NCI-H1105 treated with DMSO at 0.1 percent for 48 hours (cell line): ENCODE measurements at regions not wholly inside any gene's neighbourhood (a gene's known extent, or its start where the extent isn't known, plus 50 kb on each side); places are given as distances from the start of the nearest gene placed in this dataset.
"Not testable (repeated sequence)": the region's sequence is repeated elsewhere in the genome, so short reads cannot be mapped to it uniquely, and the experiment has no call there.

Experiments
- DNase-seq: peaks from one replicate; lab custom pipeline; 2025; lab: John Stamatoyannopoulos, UW

DNA sequence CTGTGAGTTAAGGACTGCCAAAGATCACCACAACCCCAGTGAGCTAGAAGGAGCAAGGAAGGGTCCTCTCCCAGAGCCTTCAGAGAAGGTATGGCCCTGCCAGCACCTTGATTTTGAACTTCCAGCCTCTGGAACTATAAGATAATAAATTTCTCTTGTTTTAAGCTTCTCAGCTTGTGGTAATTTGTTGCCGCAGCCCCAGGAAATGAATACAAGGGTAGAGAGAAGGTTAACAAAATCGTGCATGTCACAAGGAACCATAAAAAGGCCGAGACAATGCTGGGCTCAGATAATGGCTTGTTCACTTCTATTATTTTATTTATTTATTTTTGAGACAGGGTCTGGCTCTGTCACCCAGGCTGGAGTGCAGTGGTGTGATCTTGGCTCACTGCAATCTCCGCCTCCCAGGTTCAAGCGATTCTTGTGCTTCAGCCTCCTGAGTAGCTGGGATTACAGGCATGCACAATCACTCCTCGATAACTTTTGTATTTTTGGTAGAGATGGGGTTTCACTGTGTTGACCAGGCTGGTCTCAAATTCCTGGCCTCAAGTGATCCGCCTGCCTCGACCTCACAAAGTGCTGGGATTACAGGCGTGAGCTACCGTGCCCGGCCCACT lies 71.5 kb downstream of the WSB1 start:
- not testable (repeated sequence) for DNase-seq

DNA sequence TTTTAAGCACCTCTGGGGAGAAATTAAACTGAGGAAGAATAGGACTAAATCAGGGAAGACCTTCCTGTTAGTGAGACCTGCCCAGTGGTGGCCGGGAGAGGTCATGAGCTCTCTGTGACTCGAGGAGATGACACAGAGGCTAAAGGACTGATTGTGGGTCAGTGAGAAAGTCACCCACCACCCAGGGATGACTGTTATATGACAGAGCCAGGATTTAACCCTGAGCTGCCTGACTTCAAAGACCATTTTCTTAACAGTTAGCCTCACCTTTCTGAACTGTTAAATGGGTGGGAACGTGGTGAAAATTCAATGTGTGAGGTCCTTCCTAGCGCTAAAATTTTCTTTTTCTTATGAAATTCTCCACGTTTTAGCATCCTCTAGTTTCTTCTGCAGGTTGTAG lies 72.5 kb downstream of the WSB1 start:
- no peak for DNase-seq

DNA sequence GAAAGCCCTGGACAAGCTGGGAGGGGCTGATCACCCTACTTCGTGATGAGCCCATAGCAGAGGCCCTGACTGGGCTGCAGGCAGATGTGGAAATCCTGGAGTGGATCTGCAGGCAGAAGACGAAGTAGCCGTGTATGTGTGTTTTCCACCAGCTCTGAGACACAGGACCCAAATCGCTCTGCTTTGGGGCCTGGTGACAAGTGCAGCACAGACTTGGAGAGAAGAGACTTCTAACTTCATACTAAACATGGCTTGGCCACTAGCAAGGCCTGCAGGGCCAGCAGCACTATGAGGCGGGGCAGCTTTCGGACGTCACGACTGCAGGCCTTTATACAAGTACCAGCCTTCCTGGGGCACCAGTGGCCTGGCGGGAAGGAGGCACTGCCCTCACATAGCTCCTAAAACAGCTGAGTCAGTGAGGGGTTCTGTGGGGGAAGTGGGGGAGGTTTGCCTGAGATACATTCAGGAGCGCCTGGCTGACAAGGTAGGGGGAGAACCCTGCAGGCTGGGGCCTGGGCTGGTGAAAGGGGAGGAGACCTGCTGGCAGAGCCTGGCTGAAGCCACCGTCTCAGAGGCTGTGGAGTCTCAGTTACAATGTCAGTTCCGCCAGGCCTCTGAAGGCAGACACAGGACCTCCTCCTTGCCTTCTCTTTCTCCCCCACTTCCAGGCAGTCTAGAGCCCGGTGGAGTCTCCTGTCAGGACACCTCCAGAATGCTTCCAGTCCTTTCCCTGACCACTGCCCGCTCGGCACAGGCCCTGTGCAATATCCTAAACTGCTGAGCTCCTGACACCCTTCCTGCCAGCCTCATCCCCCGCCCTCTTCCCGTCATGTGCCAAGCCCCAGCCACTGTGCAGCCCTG lies 73.4 kb downstream of the WSB1 start:
- DNase-seq: no peak

DNA sequence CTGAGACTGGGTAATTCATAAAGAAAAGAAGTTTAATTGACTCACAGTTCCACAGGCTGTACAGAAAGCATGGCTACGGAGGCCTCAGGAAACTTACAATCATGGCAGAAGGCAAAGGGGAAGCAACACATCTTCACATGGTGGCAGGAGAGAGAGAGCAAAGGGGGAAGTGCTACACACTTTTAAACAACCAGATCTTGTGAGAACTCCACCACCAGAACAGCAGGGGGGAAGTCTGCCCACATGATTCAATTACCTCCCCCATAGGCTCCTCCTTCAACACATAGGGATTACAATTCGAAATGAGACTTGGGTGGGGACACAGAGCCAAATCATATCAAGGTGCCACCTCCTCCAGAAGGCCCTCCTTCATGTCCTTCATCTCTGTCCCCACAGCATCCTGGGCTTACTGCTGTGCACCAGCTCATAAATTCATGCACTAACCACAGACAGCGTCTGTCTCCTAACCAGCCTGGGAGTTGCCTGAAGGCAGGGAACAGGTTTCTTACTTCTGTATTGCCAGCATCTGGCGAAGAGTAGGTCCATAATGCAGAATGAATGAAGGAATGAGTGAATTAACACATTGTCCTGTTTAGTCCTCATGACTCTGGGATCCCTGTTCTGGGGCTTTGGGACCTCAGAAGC lies 74.4 kb downstream of the WSB1 start:
- DNase-seq: no peak

DNA sequence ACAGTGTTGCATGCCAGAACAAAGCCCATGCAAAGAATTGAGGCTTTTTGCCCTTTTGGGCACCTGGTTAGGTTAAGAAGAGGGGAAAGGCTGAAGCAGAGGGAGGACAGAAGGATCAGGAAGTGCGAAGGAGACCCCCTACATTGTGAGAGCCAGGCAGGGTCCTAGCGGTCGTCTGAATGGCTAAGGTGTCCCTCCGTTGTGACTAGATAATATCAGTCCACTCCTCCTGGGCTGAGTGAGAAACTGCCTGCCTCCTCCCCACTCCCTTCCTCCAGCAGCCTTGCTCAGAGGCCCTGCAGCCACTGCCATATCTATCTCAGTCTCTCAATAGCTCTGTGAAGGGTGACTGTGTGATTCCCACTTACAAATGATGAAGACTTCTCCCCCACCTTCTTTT lies 75.1 kb downstream of the WSB1 start:
- no peak for DNase-seq

DNA sequence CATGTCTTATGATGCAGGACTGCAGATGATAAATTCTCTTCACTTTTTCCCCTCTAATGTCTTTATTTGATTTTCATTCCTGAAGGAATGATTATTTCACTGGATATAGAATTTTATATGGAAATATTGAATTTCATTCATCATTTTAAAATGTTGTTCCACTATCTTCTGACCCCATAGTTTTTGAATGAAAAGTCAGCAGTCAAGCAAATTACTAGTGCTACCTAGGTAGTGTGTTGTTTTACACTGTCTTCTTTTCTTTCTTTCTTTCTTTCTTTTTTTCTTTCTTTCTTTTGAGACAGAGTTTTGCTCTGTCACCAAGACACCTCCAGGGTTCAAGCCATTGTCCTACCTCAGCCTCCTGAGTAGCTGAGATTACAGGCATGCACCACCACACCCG lies 76.9 kb downstream of the WSB1 start:
- no peak for DNase-seq

DNA sequence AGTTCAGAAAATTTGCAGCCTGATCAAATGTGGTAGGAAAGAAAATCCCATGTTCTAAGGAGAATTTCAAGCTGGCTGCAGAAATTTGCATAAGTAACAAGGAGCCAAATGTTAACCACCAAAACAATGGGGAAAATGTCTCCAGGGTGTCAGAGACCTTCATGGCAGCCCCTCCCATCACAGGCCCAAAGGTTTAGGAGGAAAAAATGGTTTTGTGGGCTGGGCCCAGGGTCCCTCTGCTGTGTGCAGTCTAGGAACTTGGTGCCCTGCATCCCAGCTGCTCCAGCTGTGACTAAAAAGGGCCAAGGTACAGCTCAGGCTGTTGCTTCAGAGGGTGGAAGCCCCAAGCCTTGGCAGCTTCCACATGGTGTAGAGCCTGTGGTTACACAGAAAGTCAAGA lies 79.8 kb downstream of the WSB1 start:
- DNase-seq: not testable (repeated sequence)

DNA sequence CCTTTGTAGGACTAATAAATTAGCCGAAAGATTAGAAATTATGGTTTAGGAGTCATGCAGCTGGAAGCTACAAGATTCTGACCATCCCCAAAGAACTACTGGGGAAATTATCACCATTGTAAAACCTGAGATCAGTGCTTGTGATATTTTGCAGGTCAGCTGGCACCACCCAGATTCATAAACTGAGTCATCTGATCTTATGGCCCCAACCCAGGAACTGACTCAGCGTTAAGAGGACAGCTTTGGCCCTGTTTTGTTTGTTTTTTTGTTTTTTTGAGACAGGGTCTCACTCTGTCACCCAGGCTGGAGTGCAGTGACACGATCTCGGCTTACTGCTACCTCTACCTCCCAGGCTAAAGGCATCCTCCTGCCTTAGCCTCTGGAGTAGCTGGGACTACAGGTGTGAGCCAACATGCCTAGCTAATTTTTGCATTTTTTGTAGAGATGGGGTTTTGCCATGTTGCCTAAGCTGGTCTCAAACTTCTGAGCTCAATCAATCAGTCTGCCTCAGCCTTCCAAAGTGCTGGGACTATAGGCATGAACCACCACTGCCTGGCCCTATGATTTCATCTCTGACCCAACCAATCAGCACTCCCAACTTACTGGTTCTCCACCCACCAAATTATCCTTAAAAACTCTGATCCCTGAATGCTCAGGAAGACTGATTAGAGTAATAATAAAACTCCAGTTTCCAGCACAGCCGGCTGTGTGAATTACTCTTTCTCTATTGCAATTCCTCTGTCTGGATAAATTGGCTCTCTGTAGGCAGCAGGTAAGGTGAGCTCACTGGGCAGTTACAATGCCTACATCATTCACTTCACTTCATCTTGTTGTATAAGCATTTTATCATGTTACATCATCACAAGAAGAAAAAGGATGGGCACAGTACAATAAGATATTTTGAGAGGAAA lies 79.4 kb upstream of the KSR1 start:
- no peak for DNase-seq

DNA sequence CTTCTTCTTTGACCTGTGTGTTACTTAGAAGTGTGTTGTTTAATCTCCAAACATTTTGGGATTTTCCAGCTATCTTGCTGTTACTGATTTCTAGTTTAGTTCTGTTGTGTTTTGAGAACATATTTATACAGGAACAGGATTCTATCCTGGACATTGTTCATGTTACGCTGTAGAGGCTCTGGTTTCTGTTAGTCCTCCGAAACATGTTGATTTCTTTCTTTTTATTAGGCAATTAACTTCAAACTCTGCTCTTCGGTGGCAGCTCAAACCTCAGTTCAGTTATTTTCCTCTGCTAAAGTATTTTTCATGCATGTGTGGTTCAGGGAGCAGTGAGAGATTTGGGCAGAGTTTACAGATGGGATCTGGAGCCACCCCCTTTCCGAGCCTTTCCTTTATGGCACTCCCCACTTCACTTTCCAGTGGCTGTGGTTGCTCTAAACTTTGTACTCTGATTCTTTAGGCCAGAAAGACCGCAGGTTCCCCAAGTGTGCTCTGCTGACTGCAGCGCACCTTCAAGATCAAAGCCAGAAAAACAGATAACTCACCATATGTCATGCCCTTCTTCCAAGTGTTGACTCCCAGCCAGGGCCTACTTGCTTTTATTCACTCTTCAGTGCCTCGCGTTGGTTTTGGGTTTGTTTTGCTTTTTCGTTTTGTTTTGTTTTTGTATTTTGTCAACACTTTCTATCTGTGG lies 77.6 kb upstream of the KSR1 start:
- DNase-seq: no peak

DNA sequence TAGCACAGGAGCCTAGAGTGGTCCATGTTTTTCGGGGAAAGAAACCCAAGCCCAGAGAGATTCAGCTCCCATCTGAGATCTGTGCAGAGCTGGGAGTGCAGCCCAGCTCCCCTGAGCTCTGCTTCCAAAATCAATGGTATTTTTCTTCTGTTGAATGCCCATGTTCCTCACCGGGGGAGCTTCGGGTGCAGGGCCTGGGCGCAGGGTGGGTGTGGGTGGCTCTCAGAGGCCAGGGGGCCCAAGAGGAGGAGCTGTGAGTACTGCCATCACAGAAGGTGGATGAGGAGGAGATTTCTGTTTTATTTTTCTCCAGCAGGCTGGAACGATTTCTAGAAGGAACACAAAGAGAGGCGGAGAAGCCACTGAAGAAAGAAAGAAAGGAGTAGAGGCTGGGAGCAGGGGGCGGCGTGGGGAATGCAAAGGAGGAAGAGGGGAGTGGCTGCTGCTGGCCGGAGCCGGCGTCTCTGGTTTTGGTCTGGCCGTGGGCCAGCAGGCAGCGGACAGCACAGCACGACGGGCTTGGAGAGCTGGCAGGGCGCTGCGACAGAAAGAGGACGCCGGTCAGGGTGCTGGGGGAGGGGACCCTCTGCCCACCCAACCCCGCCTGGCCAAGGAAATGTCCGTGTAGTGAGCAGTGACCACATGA lies 76.2 kb upstream of the KSR1 start:
- DNase-seq: no peak

DNA sequence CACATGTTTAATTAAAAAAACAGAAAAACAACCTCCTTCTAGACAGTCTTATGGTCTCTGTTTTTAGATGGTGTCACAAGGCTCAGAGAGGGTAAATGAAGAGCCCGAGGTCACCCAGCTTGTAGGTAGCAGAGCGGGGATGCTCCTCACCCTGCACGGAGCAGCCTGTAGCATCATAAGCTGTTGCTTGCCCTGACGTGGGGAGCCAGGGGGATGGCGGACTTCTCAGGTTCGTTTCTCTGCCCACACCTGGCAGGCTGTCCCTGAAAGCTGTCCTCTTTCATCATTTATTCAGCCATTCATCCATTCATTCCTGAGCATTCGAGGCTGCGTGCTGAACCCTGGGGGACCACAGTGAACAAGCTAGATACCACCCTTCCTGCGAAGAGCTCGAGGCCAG lies 75.7 kb upstream of the KSR1 start:
- DNase-seq: no peak

DNA sequence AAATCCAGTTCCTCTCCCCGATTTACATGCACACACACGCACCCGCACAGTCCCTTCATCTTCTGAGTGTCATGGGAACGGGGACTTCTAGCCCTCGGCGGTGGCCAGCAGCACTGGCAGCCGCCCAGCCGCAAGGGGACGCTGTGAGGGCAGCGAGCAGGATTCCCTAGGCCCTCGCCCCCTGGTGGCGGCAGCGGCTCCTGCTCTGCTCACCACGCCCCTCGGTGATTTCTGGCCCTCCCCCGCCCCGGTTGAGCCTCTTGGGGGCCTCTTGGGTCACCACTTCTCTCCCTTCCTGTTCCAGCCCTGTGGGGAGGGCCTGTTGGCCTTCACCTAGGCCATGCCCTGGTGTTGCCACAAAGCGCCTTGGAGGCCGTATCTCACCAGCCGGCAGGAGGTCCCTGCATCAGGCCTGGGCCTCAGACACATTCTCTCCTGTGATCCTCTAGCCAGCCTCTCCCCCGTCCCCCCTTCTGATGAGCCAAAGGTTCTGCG lies 75.2 kb upstream of the KSR1 start:
- peak; percentile 19 for DNase-seq

DNA sequence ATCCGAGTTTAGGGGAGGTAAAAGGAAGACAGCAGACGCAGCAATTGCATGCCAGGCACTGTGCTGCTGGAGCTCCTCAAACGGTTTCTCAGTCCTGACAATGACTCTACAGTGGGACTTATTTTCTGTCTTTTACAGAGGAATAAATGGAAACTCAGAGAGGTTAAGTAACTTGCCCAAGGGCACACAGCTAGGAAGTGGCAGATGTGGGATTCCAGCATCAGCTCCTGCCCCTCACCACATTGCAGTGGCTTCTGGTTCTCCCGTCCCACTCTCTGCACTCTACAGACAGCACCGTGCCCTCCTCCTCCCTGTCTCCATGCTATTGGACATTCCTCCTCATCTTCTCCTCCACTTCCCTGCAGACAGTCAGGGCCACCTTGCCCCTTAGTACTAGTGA lies 74.2 kb upstream of the KSR1 start:
- DNase-seq: no peak

DNA sequence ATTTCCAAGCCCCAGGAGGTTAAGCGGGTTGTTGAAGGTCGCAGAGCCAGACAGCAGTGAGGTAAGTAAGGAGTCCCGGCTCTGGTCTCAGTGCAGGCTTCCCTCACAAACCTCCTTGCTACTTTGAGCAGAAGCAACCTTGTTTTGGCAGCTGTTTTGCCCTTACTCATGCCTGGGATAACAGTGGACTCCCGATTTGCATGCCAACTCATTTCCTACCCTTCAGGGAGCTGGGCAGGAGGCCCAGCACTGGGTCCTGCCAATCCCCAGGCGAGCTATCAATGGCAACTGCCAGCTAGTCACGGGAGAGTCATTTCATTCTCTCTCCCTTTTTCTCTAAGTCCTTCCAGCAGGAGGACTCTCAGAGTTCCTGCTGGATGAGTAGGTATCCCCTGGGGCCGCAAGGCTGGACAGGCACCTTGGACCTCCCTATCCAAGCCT lies 72.0 kb upstream of the KSR1 start:
- DNase-seq: no peak

DNA sequence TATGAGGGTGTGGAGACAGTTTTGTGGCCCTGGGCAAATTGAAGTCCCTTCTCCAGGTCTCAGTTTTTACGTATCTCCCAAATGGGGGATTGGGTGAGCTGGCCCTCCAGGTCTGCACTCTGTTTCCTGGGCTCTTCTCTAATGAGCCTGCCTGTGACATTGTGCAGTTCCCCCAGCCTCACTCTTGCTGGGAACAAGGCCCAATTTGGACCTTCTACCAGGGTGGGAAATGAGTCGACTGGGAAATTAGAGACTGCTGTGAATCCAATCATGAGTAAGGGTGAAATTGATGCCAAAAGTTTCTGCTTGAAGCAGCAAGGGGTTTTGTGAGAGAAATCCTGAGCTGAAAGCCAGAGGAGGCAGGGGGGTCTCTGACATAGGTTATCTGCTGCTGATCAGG lies 71.5 kb upstream of the KSR1 start:
- no peak for DNase-seq

DNA sequence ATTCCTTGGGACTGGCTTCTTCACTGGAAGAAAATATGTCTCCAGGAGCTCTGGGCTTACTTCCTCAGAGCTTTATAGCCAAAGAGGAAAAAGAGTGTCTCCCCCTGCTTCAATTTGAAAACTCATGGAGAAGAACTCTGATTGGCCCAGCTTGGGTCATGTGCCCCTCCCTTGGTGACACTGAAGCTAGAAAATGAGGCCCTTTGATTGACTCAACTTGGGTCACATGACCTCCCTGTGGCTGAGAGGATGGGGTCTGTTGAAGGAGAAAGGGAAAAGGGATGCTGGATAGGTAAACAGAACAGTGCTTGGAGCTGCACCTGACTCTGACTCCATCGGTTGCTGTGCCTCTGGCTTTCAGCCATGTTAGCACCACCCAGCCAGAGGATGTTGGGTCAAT lies 70.6 kb upstream of the KSR1 start:
- DNase-seq: no peak

DNA sequence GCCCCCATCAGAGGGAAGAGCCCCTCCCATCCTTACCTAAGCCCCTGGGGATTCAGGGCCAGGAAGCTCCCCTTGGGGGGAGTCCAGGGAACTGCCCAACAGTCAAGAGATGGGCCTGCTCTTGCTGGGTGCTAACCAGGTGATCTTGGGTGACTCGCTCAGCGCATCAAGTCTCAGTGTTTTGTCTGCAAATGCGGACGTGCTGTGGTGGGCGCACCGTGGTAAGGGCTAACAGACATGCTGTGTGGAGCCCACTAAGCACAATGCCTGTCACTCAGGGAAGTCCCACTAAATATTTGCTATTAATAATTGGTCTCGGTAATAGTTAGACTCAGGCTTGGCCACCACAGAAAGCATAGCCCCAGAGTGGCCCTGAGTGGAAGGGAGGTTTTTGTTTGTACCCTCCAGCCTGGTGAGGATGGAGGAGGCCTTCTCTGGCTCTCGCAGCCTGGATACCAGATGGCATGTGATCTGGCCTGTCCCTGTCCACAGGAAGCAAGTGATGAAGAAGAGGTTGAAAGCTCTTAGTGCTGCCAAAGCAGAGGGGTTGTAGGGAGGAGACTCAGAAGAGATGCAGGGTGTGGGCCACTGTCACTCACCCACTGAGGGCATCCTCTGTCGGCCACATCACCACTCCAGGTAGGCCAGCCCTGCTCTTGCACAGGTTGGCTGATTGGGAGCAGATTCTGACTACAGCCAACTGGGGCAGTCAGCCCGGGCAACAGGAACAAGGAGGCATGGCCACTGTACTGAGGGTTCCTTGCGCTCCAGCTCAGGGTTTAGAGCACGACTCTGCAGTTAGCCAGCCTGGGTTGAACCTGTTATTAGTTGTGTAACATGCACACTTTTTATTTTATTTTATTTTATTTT lies 69.8 kb upstream of the KSR1 start:
- DNase-seq: no peak

DNA sequence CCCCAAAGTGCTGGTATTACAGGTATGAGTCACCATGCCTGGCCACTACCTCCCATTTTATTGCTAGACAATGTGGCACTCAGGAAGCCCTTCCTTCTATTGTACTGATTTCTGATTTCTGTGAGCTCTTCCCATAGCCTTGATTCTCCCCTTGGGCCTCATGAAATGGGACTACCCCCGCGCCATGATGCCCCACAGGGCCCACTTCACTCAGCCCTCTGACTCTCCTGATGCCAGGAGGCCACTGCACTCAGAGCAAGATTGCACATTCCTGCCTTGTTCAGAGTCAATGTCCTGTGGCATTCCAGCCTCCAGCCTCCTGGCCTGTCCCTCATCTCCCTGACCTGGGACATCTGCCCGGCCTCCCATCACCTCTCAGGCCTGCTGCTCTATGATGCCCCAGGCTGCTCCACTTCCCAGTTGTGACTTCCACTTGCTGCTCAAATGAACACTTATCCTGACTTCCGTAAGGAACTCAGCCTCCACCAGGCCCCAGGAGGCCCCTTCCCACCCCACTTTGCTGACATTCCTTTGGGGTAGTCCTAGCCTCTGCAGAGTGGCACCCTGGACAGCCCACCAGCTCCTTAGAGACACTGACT lies 66.6 kb upstream of the KSR1 start:
- no peak for DNase-seq

DNA sequence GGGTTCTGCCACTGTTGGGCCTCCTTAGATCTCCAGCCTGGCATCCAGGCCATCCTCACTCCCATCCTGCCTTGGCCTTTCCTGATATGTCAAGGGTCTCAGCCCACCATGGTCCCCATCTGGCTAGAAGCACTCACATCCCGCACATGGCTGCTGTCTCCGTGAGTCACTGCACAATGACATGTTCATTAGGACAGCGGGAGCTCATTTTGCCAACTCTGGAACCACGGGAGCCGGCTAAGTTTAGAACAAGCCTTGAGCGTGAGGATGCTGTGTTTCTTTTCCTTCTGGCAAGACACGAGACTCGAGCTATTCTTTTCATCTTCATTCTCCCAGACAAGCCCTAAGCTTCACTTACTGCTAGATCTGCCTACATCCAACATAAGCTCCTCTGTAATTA lies 65.7 kb upstream of the KSR1 start:
- no peak for DNase-seq
